Thoracic aorta (tissue), 2 donors: ENCODE measurements at regions not wholly inside any gene's neighbourhood (a gene's known extent, or its start where the extent isn't known, plus 50 kb on each side); places are given as distances from the start of the nearest gene placed in this dataset.
A peak's percentile ranks its signal among the peaks of the same experiment; 100 is the strongest.

ENCODE experiments used
- ATAC-seq: fragments of 150-250 bp; one replicate; pipeline ENCODE4 v1.8.0; 2017; ENCODE audit warnings: low read depth; ENCODE audit not compliant: insufficient number of reproducible peaks, low FRiP score
- DNase-seq: peaks from one replicate; pipeline ENCODE4 v3.0.0-alpha.2; 2020; ENCODE audit warnings: low spot score
- H3K27ac ChIP-seq, 2 donors: fragments of 200-600 bp; sonication (generic); 1 replicate in 1 of 2; 2 replicates in 1 of 2; pipeline ENCODE4 v1.5.1; 2016; ENCODE audit warnings: mild to moderate bottlenecking in 2 of 2, moderate library complexity in 2 of 2
- H3K27me3 ChIP-seq: fragments of 200-600 bp; sonication (generic); replicated peaks from 2 replicates; pipeline ENCODE4 v1.6.0; 2016; ENCODE audit warnings: mild to moderate bottlenecking; ENCODE audit not compliant: insufficient read depth
- H3K36me3 ChIP-seq: fragments of 200-600 bp; sonication (generic); one replicate; pipeline ENCODE4 v1.5.1; 2016
- H3K4me1 ChIP-seq, 2 donors: fragments of 200-600 bp; sonication (generic); 1 replicate in 1 of 2; 2 replicates in 1 of 2; pipeline versions ENCODE4 v1.5.1 to v1.6.0; 2016; ENCODE audit warnings: low read depth in 2 of 2, mild to moderate bottlenecking in 1 of 2; ENCODE audit not compliant: control insufficient read depth in 1 of 2
- H3K4me3 ChIP-seq: fragments of 200-600 bp; sonication (generic); 2 replicates; pipeline ENCODE4 v1.5.1; 2016; ENCODE audit warnings: mild to moderate bottlenecking
- H3K9me3 ChIP-seq: fragments of 200-600 bp; sonication (generic); 2 replicates; pipeline ENCODE4 v1.5.1; 2016
- CTCF ChIP-seq: fragments of 200-600 bp; sonication (generic); IDR thresholded peaks from one replicate; pipeline ENCODE4 v1.5.1; 2019; ENCODE audit warnings: antibody characterized with exemption

DNA sequence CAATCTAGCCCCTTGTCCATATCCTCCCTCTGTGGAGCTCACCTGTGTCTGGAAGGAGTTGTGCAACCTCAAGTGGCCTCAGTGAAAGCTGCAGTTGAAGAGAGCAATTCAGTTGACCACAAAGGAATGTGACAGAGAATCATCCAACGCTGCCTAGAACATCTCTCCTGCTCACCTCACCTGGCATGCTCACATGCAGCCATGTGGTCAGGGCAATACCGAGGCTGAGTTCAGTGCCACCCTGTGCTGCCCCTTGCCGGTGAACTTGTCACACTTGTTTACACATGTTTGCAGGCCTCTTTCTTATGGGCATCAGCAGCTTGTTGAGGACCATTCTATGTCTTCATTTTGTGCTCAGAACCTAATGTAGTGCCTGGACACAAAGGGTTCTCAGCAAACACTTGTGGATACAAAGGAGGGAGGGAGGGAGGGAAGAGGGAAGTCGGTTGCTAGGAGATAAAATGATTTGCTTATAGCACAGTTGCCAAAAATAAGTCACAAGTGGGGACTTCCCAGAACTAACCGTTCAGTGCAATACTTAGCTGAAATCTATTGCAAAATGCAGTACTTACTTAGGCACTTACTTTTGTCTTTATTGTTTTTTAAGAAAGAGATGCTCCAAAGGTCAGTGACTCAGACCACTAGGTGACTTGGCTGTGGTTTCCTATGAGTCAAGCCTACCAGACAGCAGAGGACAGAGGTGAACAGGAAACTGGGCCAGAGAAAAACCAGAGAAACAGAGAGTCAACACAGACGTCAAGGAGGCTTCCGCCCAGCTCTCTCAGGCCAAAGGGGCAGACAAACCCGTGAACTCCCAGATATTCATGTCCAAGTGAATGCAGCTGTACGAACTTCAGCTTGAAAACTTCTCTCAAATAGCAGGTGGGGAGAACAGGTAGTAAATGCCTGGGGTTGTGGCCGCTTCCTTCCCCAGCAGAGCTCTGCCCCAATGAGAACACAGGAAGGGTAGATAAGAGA is 227.8 kb upstream of the CTNNB1 start:
- no peaks in the 10 kb centered on the region for H3K9me3 ChIP-seq
- no peaks in the 10 kb centered on the region for H3K27me3 ChIP-seq
- DNase-seq = peak; percentile 68
- no peak for TF ChIP-seq CTCF
- H3K4me3 ChIP-seq = no peak overlapping the region
- H3K4me1 ChIP-seq = peaks cover 10 to 35% of the 10 kb centered on the region in 2 donors
- ATAC-seq = peak; percentile 89
- peak overlapping the region in 1 of 2 donors; percentile 25 for H3K27ac ChIP-seq
- no peaks in the 10 kb centered on the region for H3K36me3 ChIP-seq

- Histone ChIP-seq H3K27ac (peak overlapping the region in 1 of 2 donors; percentile 4), H3K4me3 (no peak overlapping the region), H3K9me3 (no peaks in the 10 kb centered on the region), H3K27me3 (no peaks in the 10 kb centered on the region), H3K4me1 (peaks cover 10 to 35% of the 10 kb centered on the region in 2 donors), H3K36me3 (no peaks in the 10 kb centered on the region)
- ATAC-seq (no peak), DNase-seq (no peak)
- no peak for TF ChIP-seq CTCF
Observed at GRCh38 chr3:40972350-40972749, 227.0 kb upstream of the CTNNB1 start.

DNA sequence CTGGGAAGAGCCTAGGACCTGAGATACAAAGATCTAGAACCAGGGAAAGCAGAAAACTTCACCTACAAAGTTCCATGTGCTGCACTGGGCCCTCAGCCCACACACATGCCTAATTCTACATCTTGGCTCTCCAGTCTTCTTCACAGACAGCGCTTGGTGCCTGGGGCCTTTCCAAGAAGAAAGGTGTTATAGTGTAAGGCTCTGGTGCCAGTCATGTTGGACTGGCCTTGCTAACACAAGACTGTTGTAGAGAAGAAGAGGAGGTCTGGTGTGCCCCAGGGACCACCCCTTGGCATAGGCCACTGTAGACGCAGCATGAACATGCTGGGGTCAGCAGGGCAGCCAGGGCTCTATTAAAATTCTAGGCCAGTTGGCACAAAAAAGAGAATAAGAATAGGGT is 226.2 kb upstream of the CTNNB1 start:
- no peak overlapping the region for H3K4me3 ChIP-seq
- TF ChIP-seq CTCF = no peak
- no peak overlapping the region for H3K27ac ChIP-seq
- no peaks in the 10 kb centered on the region for H3K36me3 ChIP-seq
- no peaks in the 10 kb centered on the region for H3K9me3 ChIP-seq
- DNase-seq (no peak), ATAC-seq (no peak)
- H3K27me3 ChIP-seq = no peaks in the 10 kb centered on the region
- peaks cover 10 to 35% of the 10 kb centered on the region in 2 donors for H3K4me1 ChIP-seq

DNA sequence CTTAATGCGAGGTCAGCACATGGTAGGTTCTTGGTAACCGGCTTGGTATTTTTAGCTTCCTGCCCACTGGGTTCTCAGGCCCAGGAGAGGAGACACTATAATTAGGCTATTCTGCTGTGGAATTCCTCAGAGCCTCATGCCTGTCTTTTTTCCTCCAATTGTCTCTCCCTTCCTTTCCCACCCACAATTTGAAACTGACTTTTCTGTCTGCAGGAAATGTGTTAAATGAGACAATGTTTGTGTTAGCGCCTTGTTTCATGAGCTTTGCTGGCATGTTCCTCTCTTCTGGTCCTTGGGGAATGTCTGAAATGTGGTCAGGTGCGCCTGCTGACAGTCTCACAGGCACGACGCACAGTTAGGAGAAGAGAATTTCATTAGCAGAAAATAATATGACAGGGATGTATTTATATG is 223.6 kb upstream of the CTNNB1 start:
- no peak overlapping the region for H3K27ac ChIP-seq
- ATAC-seq (no peak), DNase-seq (no peak)
- no peak for TF ChIP-seq CTCF
- H3K4me3 ChIP-seq = no peak overlapping the region
- no peaks in the 10 kb centered on the region for H3K36me3 ChIP-seq
- no peaks in the 10 kb centered on the region for H3K27me3 ChIP-seq
- H3K9me3 ChIP-seq = no peaks in the 10 kb centered on the region
- H3K4me1 ChIP-seq = peaks cover 10 to 29% of the 10 kb centered on the region in 2 donors

DNA sequence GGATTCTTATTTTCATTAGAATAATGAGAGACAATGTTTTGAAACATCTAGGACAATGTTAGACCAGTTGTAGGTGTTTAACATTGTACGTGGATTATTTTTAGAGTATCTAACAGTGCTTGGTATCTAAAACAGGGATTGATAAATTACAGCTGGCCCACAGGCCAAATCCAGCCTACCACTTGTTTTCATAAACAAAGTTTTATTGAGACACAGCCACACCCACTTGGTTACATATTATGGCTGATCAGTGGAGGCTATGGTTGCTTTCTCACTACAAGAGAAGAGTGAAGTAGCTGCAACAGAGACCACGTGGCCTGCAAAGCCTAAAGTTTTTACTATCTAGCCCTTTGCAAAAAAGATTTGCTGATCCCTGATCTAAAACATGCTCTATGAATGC is 223.1 kb upstream of the CTNNB1 start:
- Histone ChIP-seq H3K9me3 (no peaks in the 10 kb centered on the region), H3K36me3 (no peaks in the 10 kb centered on the region), H3K27me3 (no peaks in the 10 kb centered on the region), H3K4me3 (no peak overlapping the region), H3K4me1 (peaks cover 7 to 24% of the 10 kb centered on the region in 2 donors), H3K27ac (no peak overlapping the region)
- DNase-seq = no peak
- ATAC-seq = no peak
- TF ChIP-seq CTCF = no peak
